Lung (tissue), 11 donors: ENCODE measurements at regions not wholly inside any gene's neighbourhood (a gene's known extent, or its start where the extent isn't known, plus 50 kb on each side); places are given as distances from the start of the nearest gene placed in this dataset.

Experiments used
- ATAC-seq: fragments of 200-7000 bp; cut with Tn5 transposase; one replicate; pipeline ENCODE4 v1.9.1; 2020; ENCODE audit warnings: moderate number of reproducible peaks; ENCODE audit not compliant: insufficient read depth, low FRiP score
- DNase-seq, 3 donors: peaks; one replicate each; pipeline ENCODE4 v3.0.0-alpha.2; 2013 to 2017
- H3K27ac ChIP-seq, 2 donors: one replicate each; pipeline ENCODE4 v1.5.1; 2013; ENCODE audit warnings: mild to moderate bottlenecking in 2 of 2, moderate library complexity in 2 of 2, control low read depth in 1 of 2, inconsistent platforms in 1 of 2, low read depth in 1 of 2, low read length in 1 of 2
- H3K27me3 ChIP-seq, 3 donors: one replicate each; pipeline ENCODE4 v1.5.1; 2013; ENCODE audit warnings: low read length in 2 of 3; ENCODE audit not compliant: control insufficient read depth in 3 of 3, insufficient read depth in 3 of 3
- H3K36me3 ChIP-seq, 4 donors: one replicate each; pipeline ENCODE4 v1.5.1; 2013; ENCODE audit warnings: low read length in 4 of 4, mild to moderate bottlenecking in 1 of 4, moderate library complexity in 1 of 4; ENCODE audit not compliant: control insufficient read depth in 4 of 4, insufficient read depth in 4 of 4
- H3K4me1 ChIP-seq, 5 donors: one replicate each; pipeline ENCODE4 v1.5.1; 2013; ENCODE audit warnings: low read length in 5 of 5, mild to moderate bottlenecking in 2 of 5, moderate library complexity in 1 of 5; ENCODE audit not compliant: control insufficient read depth in 5 of 5, insufficient read depth in 5 of 5
- H3K4me3 ChIP-seq: one replicate; pipeline ENCODE4 v1.5.1; 2013; ENCODE audit warnings: mild to moderate bottlenecking, control low read depth, moderate library complexity
- H3K9ac ChIP-seq, 2 donors: one replicate each; pipeline ENCODE4 v1.5.1; 2013; ENCODE audit warnings: low read length in 2 of 2, control low read depth in 1 of 2; ENCODE audit not compliant: insufficient read depth in 1 of 2
- H3K9me3 ChIP-seq, 4 donors: one replicate each; pipeline ENCODE4 v1.5.1; 2013; ENCODE audit warnings: low read length in 3 of 4, mild to moderate bottlenecking in 1 of 4, moderate library complexity in 1 of 4; ENCODE audit not compliant: control insufficient read depth in 4 of 4, insufficient read depth in 3 of 4
- CTCF ChIP-seq: IDR thresholded peaks from 2 replicates; pipeline ENCODE4 v1.5.1; 2012; ENCODE audit warnings: mild to moderate bottlenecking; ENCODE audit errors: control extremely low read depth, extremely low read depth
- WGBS, 2 donors: extraction: QIAGEN DNeasy Blood & Tissue Kit; methylation state at CpG; one replicate each; pipeline ENCODE4 v1.1.7; 2013; 5-methylcytosine and 5-hydroxymethylcytosine counted together
- donor health status: control.
- donor health status: control.
- donor health status: Bipolar disorder and iron deficiency.
- donor health status: healthy.
- donor health status: DM: yes; HTN: yes; CAD: no.

- 84 to 94% methylated on average over 1 of the region's 1 CpG for WGBS, 2 donors
- Histone ChIP-seq H3K9me3 (no peaks in the 10 kb centered on the region), H3K9ac (no peak overlapping the region), H3K27me3 (no peaks in the 10 kb centered on the region), H3K36me3 (no peaks in the 10 kb centered on the region), H3K27ac (no peak overlapping the region), H3K4me3 (no peak overlapping the region), H3K4me1 (no peaks in the 10 kb centered on the region)
- no peak for TF ChIP-seq CTCF
- DNase-seq (no peak), ATAC-seq (no peak)
Measured at GRCh38 chr16:62573466-62573865, 537.2 kb upstream of the CDH8 start.

GRCh38 chr16:62568926-62569325 lies 532.7 kb upstream of the CDH8 start:
- Histone ChIP-seq H3K4me3 (no peak overlapping the region), H3K4me1 (peaks cover 0 to 4% (median 0%) of the 10 kb centered on the region in 5 donors), H3K27me3 (no peaks in the 10 kb centered on the region), H3K9me3 (no peaks in the 10 kb centered on the region), H3K27ac (no peak overlapping the region), H3K36me3 (no peaks in the 10 kb centered on the region), H3K9ac (no peak overlapping the region)
- DNase-seq (peak in 2 of 3 donors; percentile 11 to 47), ATAC-seq (no peak)
- no peak for TF ChIP-seq CTCF
- WGBS, 2 donors, result 76 to 83% methylated on average over 2 of the region's 2 CpGs

- Histone ChIP-seq H3K36me3 (no peaks in the 10 kb centered on the region), H3K27me3 (no peaks in the 10 kb centered on the region), H3K9me3 (no peaks in the 10 kb centered on the region), H3K4me1 (peaks cover 0 to 4% (median 0%) of the 10 kb centered on the region in 5 donors), H3K4me3 (no peak overlapping the region), H3K9ac (no peak overlapping the region), H3K27ac (no peak overlapping the region)
- no peak for TF ChIP-seq CTCF
- ATAC-seq (no peak), DNase-seq (no peak)
- WGBS, 2 donors, result 88 to 97% methylated on average over 1 of the region's 1 CpG
Measured at GRCh38 chr16:62565706-62566105, 529.5 kb upstream of the CDH8 start.

- WGBS, 2 donors, result 67 to 76% methylated on average over 2 of the region's 2 CpGs
- no peak overlapping the region for H3K4me3 ChIP-seq
- H3K27me3 ChIP-seq, result no peaks in the 10 kb centered on the region
- DNase-seq, result no peak
- no peak for ATAC-seq
- no peak overlapping the region for H3K9ac ChIP-seq
- H3K27ac ChIP-seq, result no peak overlapping the region
- TF ChIP-seq CTCF, result no peak
- H3K4me1 ChIP-seq, result peaks cover 0 to 4% (median 0%) of the 10 kb centered on the region in 5 donors
- H3K9me3 ChIP-seq, result peaks cover 0 to 1% (median 0%) of the 10 kb centered on the region in 4 donors
- H3K36me3 ChIP-seq, result no peaks in the 10 kb centered on the region
Measured at GRCh38 chr16:62564291-62564690, 528.1 kb upstream of the CDH8 start.
